Thoracic aorta (tissue), 2 donors: ENCODE measurements at regions not wholly inside any gene's neighbourhood (a gene's known extent, or its start where the extent isn't known, plus 50 kb on each side); places are given as distances from the start of the nearest gene placed in this dataset.

Experiments
- ATAC-seq: fragments of 150-250 bp; one replicate; pipeline ENCODE4 v1.8.0; 2017; ENCODE audit warnings: low read depth; ENCODE audit not compliant: insufficient number of reproducible peaks, low FRiP score
- DNase-seq: peaks from one replicate; pipeline ENCODE4 v3.0.0-alpha.2; 2020; ENCODE audit warnings: low spot score
- H3K27ac ChIP-seq, 2 donors: fragments of 200-600 bp; sonication (generic); 1 replicate in 1 of 2; 2 replicates in 1 of 2; pipeline ENCODE4 v1.5.1; 2016; ENCODE audit warnings: mild to moderate bottlenecking in 2 of 2, moderate library complexity in 2 of 2
- H3K27me3 ChIP-seq: fragments of 200-600 bp; sonication (generic); replicated peaks from 2 replicates; pipeline ENCODE4 v1.6.0; 2016; ENCODE audit warnings: mild to moderate bottlenecking; ENCODE audit not compliant: insufficient read depth
- H3K36me3 ChIP-seq: fragments of 200-600 bp; sonication (generic); one replicate; pipeline ENCODE4 v1.5.1; 2016
- H3K4me1 ChIP-seq, 2 donors: fragments of 200-600 bp; sonication (generic); 1 replicate in 1 of 2; 2 replicates in 1 of 2; pipeline versions ENCODE4 v1.5.1 to v1.6.0; 2016; ENCODE audit warnings: low read depth in 2 of 2, mild to moderate bottlenecking in 1 of 2; ENCODE audit not compliant: control insufficient read depth in 1 of 2
- H3K4me3 ChIP-seq: fragments of 200-600 bp; sonication (generic); 2 replicates; pipeline ENCODE4 v1.5.1; 2016; ENCODE audit warnings: mild to moderate bottlenecking
- H3K9me3 ChIP-seq: fragments of 200-600 bp; sonication (generic); 2 replicates; pipeline ENCODE4 v1.5.1; 2016
- CTCF ChIP-seq: fragments of 200-600 bp; sonication (generic); IDR thresholded peaks from one replicate; pipeline ENCODE4 v1.5.1; 2019; ENCODE audit warnings: antibody characterized with exemption

- DNase-seq (no peak), ATAC-seq (no peak)
- H3K36me3 ChIP-seq = no peaks in the 10 kb centered on the region
- no peak overlapping the region for H3K4me3 ChIP-seq
- no peaks in the 10 kb centered on the region for H3K27me3 ChIP-seq
- peaks cover 0 to 4% of the 10 kb centered on the region in 2 donors for H3K4me1 ChIP-seq
- H3K27ac ChIP-seq = no peak overlapping the region
- TF ChIP-seq CTCF = no peak
- H3K9me3 ChIP-seq = no peaks in the 10 kb centered on the region
Measured at GRCh38 chr4:178027796-178028195, 585.6 kb upstream of the AGA start.

GRCh38 chr4:178028481-178028880 is 586.2 kb upstream of the AGA start:
- H3K4me3 ChIP-seq = no peak overlapping the region
- no peaks in the 10 kb centered on the region for H3K9me3 ChIP-seq
- peak overlapping the region in 1 of 2 donors; percentile 44 for H3K27ac ChIP-seq
- H3K4me1 ChIP-seq = peaks cover 0 to 4% of the 10 kb centered on the region in 2 donors
- no peaks in the 10 kb centered on the region for H3K36me3 ChIP-seq
- DNase-seq (no peak), ATAC-seq (no peak)
- no peak for TF ChIP-seq CTCF
- H3K27me3 ChIP-seq = no peaks in the 10 kb centered on the region

GRCh38 chr4:178037459-178038214 is 595.4 kb upstream of the AGA start:
- Histone ChIP-seq H3K9me3 (no peaks in the 10 kb centered on the region), H3K4me1 (no peaks in the 10 kb centered on the region), H3K27ac (no peak overlapping the region), H3K27me3 (no peaks in the 10 kb centered on the region), H3K4me3 (no peak overlapping the region), H3K36me3 (no peaks in the 10 kb centered on the region)
- ATAC-seq = no peak
- no peak for DNase-seq
- TF ChIP-seq CTCF = no peak

- H3K4me3 ChIP-seq = no peak overlapping the region
- H3K36me3 ChIP-seq = no peaks in the 10 kb centered on the region
- H3K27ac ChIP-seq = no peak overlapping the region
Measured at GRCh38 chr4:178056996-178057395, 614.8 kb upstream of the AGA start.

GRCh38 chr4:178063568-178063967 is 621.3 kb upstream of the AGA start:
- no peaks in the 10 kb centered on the region for H3K4me1 ChIP-seq
- no peak overlapping the region for H3K4me3 ChIP-seq
- no peaks in the 10 kb centered on the region for H3K9me3 ChIP-seq
- H3K27ac ChIP-seq = no peak overlapping the region
- H3K36me3 ChIP-seq = no peaks in the 10 kb centered on the region
- no peak for TF ChIP-seq CTCF
- H3K27me3 ChIP-seq = no peaks in the 10 kb centered on the region
- ATAC-seq (no peak), DNase-seq (no peak)

More at GRCh38 chr4:178056996-178057395, 614.8 kb upstream of the AGA start:
- Histone ChIP-seq H3K9me3 (no peaks in the 10 kb centered on the region), H3K4me1 (no peaks in the 10 kb centered on the region), H3K27me3 (no peaks in the 10 kb centered on the region)
- TF ChIP-seq CTCF = no peak
- DNase-seq (no peak), ATAC-seq (no peak)
